ENCODE measurements at regions not wholly inside any gene's neighbourhood (a gene's known extent, or its start where the extent isn't known, plus 50 kb on each side); places are given as distances from the start of the nearest gene placed in this dataset.

- Histone ChIP-seq H2BK12ac (ENCODE audit: insufficient read length, low read depth, low read length) (no peak overlapping the region), H4K20me1 (ENCODE audit: control insufficient read depth, insufficient read depth, insufficient read length) (no peaks in the 10 kb centered on the region), H3T11ph (ENCODE audit: low read length) (no peak overlapping the region), H3K27ac (ENCODE audit: insufficient read length, low read depth, low read length) (no peak overlapping the region), H2AK5ac (ENCODE audit: insufficient read length, low read length) (no peak overlapping the region), H3K79me1 (ENCODE audit: insufficient read depth, low read depth, low read length, poor library complexity, severe bottlenecking) (no peaks in the 10 kb centered on the region), H3K9ac (ENCODE audit: extremely low read depth, insufficient read length, low read length) (no peak overlapping the region), H3K79me2 (ENCODE audit: insufficient read depth, low read length) (no peaks in the 10 kb centered on the region), H3K23me2 (ENCODE audit: insufficient read length, low read depth, low read length, poor library complexity, severe bottlenecking) (no peaks in the 10 kb centered on the region), H2BK120ac (ENCODE audit: low read depth, low read length, poor library complexity, severe bottlenecking) (no peak overlapping the region), H3K23ac (ENCODE audit: insufficient read length, low read depth, low read length) (no peak overlapping the region), H2AFZ (ENCODE audit: low read length) (no peak overlapping the region), H2BK20ac (ENCODE audit: low read depth, low read length, poor library complexity, severe bottlenecking) (no peak overlapping the region), H3K4ac (ENCODE audit: low read depth, low read length) (no peak overlapping the region), H4K8ac (replicated peaks; ENCODE audit: insufficient read length, low read depth, low read length) (no peak overlapping the region), H3K18ac (ENCODE audit: insufficient read length, low read depth, low read length) (no peak overlapping the region), H4K5ac (ENCODE audit: insufficient read length, low read depth, low read length) (no peak overlapping the region), H4K91ac (ENCODE audit: insufficient read length, low read depth, low read length) (no peak overlapping the region), H3K4me2 (ENCODE audit: insufficient read depth, insufficient read length, low read length) (no peak overlapping the region), H2BK5ac (ENCODE audit: insufficient read length, low read length) (no peak overlapping the region), H3K4me1 (ENCODE audit: insufficient read depth, low read length) (no peaks in the 10 kb centered on the region), H3K56ac (ENCODE audit: insufficient read length, low read depth, low read length) (no peak overlapping the region), H3K9me3 (ENCODE audit: control insufficient read depth, low read depth, low read length) (no peaks in the 10 kb centered on the region), H3K14ac (ENCODE audit: insufficient read depth, low read length) (no peak overlapping the region), H2BK15ac (ENCODE audit: low read depth, low read length) (no peak overlapping the region), H3K27me3 (ENCODE audit: insufficient read depth, low read length) (no peaks in the 10 kb centered on the region)
- no peak overlapping the region for H3K27ac Mint-ChIP-seq
- WGBS (ENCODE audit: extremely low coverage, insufficient read length, low lambda C conversion rate): no CpG with 5 or more reads among the region's 3 CpGs
- H3K36me3 Mint-ChIP-seq (ENCODE audit: insufficient read depth in 1 of 3, low read depth in 3 of 3): no peaks in the 10 kb centered on the region
- DNase-seq: no peak
- TF ChIP-seq CTCF (conservative IDR thresholded peaks at IDR 0.05): no peak
- no peaks in the 10 kb centered on the region for H3K9me3 Mint-ChIP-seq
- no peak overlapping the region for H3K4me3 Mint-ChIP-seq
- no peaks in the 10 kb centered on the region for H3K4me1 Mint-ChIP-seq
- H3K27me3 Mint-ChIP-seq (ENCODE audit: low read depth): peaks cover 1% of the 10 kb centered on the region; the same call in 1 of the 2 replicates
Measured at GRCh38 chr9:108621991-108622855, 233.6 kb downstream of the ACTL7B start.
